Panc1 (cell line): ENCODE measurements at regions not wholly inside any gene's neighbourhood (a gene's known extent, or its start where the extent isn't known, plus 50 kb on each side); places are given as distances from the start of the nearest gene placed in this dataset.

Experiments used
- ATAC-seq: fragments of 200-7000 bp; cut with Tn5 transposase; 2 replicates; pipeline ENCODE4 v1.9.1; 2020; ENCODE audit warnings: mild to moderate bottlenecking, moderate library complexity
- BruUV-seq: library from RNA; stranded (reverse); fragments of 400-500 nt; replicated peaks from 2 replicates; lab custom pipeline; 2021; lab: Mats Ljungman, UMichigan
- CTCF ChIA-PET: fragments of 300-600 bp; sonication (Branson Sonifier 250); formaldehyde crosslinking; loops from one replicate; lab custom pipeline; 2022; ENCODE audit warnings: antibody characterized with exemption; lab: Charles Lee
- POLR2A ChIA-PET: fragments of 300-600 bp; sonication (Branson Sonifier 250); formaldehyde crosslinking; loops from one replicate; lab custom pipeline; 2022; ENCODE audit warnings: antibody characterized with exemption; lab: Charles Lee
- DNase-seq: peaks from one replicate; pipeline ENCODE4 v3.0.0-alpha.2; 2010; ENCODE audit warnings: low read depth, low spot score
- H3K27ac ChIP-seq: 2 replicates; pipeline ENCODE4 v1.5.1; 2011; ENCODE audit warnings: mild to moderate bottlenecking, low read length, inconsistent platforms
- H3K27me3 ChIP-seq: fragments of 200-500 bp; sonication (Bioruptor generic); 2 replicates; pipeline ENCODE4 v1.6.0; 2014; ENCODE audit warnings: low read length, inconsistent platforms; ENCODE audit not compliant: control insufficient read depth, insufficient read depth
- H3K36me3 ChIP-seq: fragments of 200-500 bp; sonication (Bioruptor generic); 2 replicates; pipeline ENCODE4 v1.5.1; 2014; ENCODE audit warnings: inconsistent platforms, mild to moderate bottlenecking, low read length, moderate library complexity; ENCODE audit not compliant: control insufficient read depth, insufficient read depth
- H3K4me1 ChIP-seq: 2 replicates; pipeline ENCODE4 v1.5.1; 2011; ENCODE audit warnings: inconsistent platforms, mild to moderate bottlenecking, low read length, moderate library complexity; ENCODE audit not compliant: control insufficient read depth, insufficient read depth
- H3K4me3 ChIP-seq, 2 experiments: 2 replicates each; pipeline ENCODE4 v1.5.1; 2011 to 2012; ENCODE audit warnings: low read depth in 2 of 2, low read length in 2 of 2, mild to moderate bottlenecking in 2 of 2, inconsistent platforms in 1 of 2, moderate library complexity in 1 of 2
- H3K9me3 ChIP-seq: fragments of 200-500 bp; sonication (Bioruptor generic); 2 replicates; pipeline ENCODE4 v1.5.1; 2014; ENCODE audit warnings: low read depth, mild to moderate bottlenecking, inconsistent platforms, low read length, moderate library complexity; ENCODE audit not compliant: control insufficient read depth, insufficient read depth
- CTCF ChIP-seq: fragments of 450-650 bp; IDR thresholded peaks from 2 replicates; pipeline ENCODE4 v1.5.1; 2017; ENCODE audit warnings: mild to moderate bottlenecking
- POLR2AphosphoS5 ChIP-seq: IDR thresholded peaks from 2 replicates; pipeline ENCODE4 v1.6.1; 2012; ENCODE audit warnings: mild to moderate bottlenecking, low read depth, low read length, moderate library complexity
- REST ChIP-seq, 2 experiments: IDR thresholded peaks; 2 replicates each; pipeline ENCODE4 v1.6.1; 2011 to 2012; ENCODE audit warnings: low read depth in 2 of 2, control low read depth in 1 of 2, low read length in 1 of 2, mild to moderate bottlenecking in 1 of 2, moderate library complexity in 1 of 2; ENCODE audit not compliant: insufficient read depth in 1 of 2
- SIN3A ChIP-seq: IDR thresholded peaks from 2 replicates; pipeline ENCODE4 v1.6.1; 2012; ENCODE audit warnings: low read depth, mild to moderate bottlenecking, low read length, moderate library complexity, borderline replicate concordance; ENCODE audit not compliant: insufficient read depth
- TCF7L2 ChIP-seq: IDR thresholded peaks from 2 replicates; pipeline ENCODE4 v1.6.1; 2011; ENCODE audit warnings: mild to moderate bottlenecking, low read depth, low read length, inconsistent platforms
- in situ Hi-C: cut with HindIII; loops from 2 replicates; pipeline ENCODE4 v1.10.0; 2016; ENCODE audit warnings: low sequenced_read_pairs, low pct_unique_long_range_greater_than_20kb
- intact Hi-C: fragments of 100-400 bp; cut with micrococcal nuclease; formaldehyde crosslinking; loops from one replicate; pipeline ENCODE4 v1.10.0; 2022; ENCODE audit not compliant: unreplicated experiment

- CTCF ChIA-PET, result interaction anchor here (0.5 kb wide), 1 partner anchor 103 kb away, joined by 3 read pairs; no protein-coding TSS in a partner anchor
These were observed 242.0 kb upstream of the DCBLD2 start for GRCh38 chr3:99143493-99143892.

GRCh38 chr3:99134986-99135385, 233.5 kb upstream of the DCBLD2 start:
- ChIA-PET CTCF (no interaction called here), POLR2A (no interaction called here)
- in situ Hi-C loops (no loop called here), intact Hi-C loops (no loop called here)
- Histone ChIP-seq H3K4me3 (no peak overlapping the region), H3K4me1 (no peaks in the 10 kb centered on the region), H3K36me3 (no peaks in the 10 kb centered on the region), H3K9me3 (no peaks in the 10 kb centered on the region), H3K27me3 (no peaks in the 10 kb centered on the region), H3K27ac (no peak overlapping the region)
- no peak for ATAC-seq
- TF ChIP-seq CTCF, result no peak
- no peak for TF ChIP-seq POLR2AphosphoS5
- TF ChIP-seq SIN3A, result no peak
- no peak for TF ChIP-seq TCF7L2
- no peak for TF ChIP-seq REST (IDR thresholded peaks at IDR 0.05; ENCODE audit: insufficient read depth in 1 of 2, low read depth in 2 of 2, low read length in 1 of 2)
- BruUV-seq, result no TSS peak
- DNase-seq, result no peak

More at GRCh38 chr3:99143493-99143892, 242.0 kb upstream of the DCBLD2 start:
- intact Hi-C loops, result no loop called here
- Histone ChIP-seq H3K27ac (no peak overlapping the region), H3K36me3 (no peaks in the 10 kb centered on the region), H3K4me1 (no peaks in the 10 kb centered on the region), H3K27me3 (no peaks in the 10 kb centered on the region), H3K4me3 (no peak overlapping the region), H3K9me3 (no peaks in the 10 kb centered on the region)
- ATAC-seq (no peak), DNase-seq (no peak)
- TF ChIP-seq TCF7L2, result no peak
- no peak for TF ChIP-seq POLR2AphosphoS5
- TF ChIP-seq REST (IDR thresholded peaks at IDR 0.05; ENCODE audit: insufficient read depth in 1 of 2, low read depth in 2 of 2, low read length in 1 of 2), result no peak
- no peak for TF ChIP-seq SIN3A
- no peak for TF ChIP-seq CTCF
- in situ Hi-C loops, result no loop called here
- no TSS peak for BruUV-seq
- POLR2A ChIA-PET, result no interaction called here
